ENCODE measurements at regions not wholly inside any gene's neighbourhood (a gene's known extent, or its start where the extent isn't known, plus 50 kb on each side); places are given as distances from the start of the nearest gene placed in this dataset.
"Not testable (repeated sequence)": the region's sequence is repeated elsewhere in the genome, so short reads cannot be mapped to it uniquely, and the experiment has no call there.

DNA sequence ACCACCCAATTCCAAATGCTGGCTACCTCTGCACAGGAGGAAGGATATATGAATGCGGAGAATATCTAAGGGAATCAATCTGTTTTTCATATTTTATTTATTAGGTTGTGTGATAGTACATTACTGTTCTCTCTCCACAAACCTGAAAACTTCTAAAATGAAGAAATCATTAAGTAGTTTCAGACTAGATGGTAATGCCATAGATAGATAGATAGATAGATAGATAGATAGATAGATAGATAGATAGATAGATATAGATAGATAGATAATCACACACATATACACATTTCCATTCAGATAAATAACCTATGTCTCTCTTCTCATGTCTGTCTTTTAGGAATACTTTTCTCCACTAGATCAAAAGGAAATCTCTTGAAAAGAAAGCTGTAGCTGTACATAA is 126.1 kb upstream of the TSPAN8 start:
- DNase-seq (ENCODE audit: extremely low spot score) = no peak
- ChIA-PET CTCF (no interaction called here), POLR2A (no interaction called here)
- TF ChIP-seq, protein P1, sequence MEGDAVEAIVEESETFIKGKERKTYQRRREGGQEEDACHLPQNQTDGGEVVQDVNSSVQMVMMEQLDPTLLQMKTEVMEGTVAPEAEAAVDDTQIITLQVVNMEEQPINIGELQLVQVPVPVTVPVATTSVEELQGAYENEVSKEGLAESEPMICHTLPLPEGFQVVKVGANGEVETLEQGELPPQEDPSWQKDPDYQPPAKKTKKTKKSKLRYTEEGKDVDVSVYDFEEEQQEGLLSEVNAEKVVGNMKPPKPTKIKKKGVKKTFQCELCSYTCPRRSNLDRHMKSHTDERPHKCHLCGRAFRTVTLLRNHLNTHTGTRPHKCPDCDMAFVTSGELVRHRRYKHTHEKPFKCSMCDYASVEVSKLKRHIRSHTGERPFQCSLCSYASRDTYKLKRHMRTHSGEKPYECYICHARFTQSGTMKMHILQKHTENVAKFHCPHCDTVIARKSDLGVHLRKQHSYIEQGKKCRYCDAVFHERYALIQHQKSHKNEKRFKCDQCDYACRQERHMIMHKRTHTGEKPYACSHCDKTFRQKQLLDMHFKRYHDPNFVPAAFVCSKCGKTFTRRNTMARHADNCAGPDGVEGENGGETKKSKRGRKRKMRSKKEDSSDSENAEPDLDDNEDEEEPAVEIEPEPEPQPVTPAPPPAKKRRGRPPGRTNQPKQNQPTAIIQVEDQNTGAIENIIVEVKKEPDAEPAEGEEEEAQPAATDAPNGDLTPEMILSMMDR (IDR thresholded peaks at IDR 0.05; ENCODE audit: control extremely low read depth, extremely low read depth, low read depth, missing control alignments) = no peak

- DNase-seq (ENCODE audit: extremely low spot score) = no peak
- ChIA-PET POLR2A (no interaction called here), CTCF (no interaction called here)
- TF ChIP-seq, protein P1 (IDR thresholded peaks at IDR 0.05; ENCODE audit: control extremely low read depth, extremely low read depth, low read depth, missing control alignments) = no peak
Observed at GRCh38 chr12:71282925-71283324, 125.1 kb upstream of the TSPAN8 start.

- DNase-seq (ENCODE audit: extremely low spot score) = no peak
Observed at GRCh38 chr12:71282020-71282419, 124.2 kb upstream of the TSPAN8 start.

DNA sequence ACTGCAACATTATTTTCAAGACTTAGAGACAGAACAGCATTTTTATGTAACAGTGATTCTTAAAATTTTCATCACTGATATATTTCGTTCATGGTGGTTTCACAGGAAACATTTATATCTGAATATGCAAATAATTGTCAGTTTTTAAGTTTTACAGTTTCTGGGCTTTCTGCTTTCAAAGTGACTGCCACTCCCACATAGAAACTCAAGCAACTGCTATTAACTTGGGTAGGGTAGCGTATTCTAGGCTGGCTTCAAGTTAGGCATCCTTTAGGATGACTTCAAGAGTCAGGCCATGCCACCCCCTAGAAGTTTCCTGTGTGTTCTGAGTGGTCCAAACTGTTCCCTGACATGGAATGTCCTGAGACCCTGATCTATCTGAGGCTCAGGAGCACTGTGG is 123.6 kb upstream of the TSPAN8 start:
- ChIA-PET POLR2A (no interaction called here), CTCF (no interaction called here)
- no peak for DNase-seq (ENCODE audit: extremely low spot score)
- TF ChIP-seq, protein P1 (IDR thresholded peaks at IDR 0.05; ENCODE audit: control extremely low read depth, extremely low read depth, low read depth, missing control alignments) = no peak

More at GRCh38 chr12:71282020-71282419, 124.2 kb upstream of the TSPAN8 start:
- ChIA-PET POLR2A (no interaction called here), CTCF (no interaction called here)
- TF ChIP-seq, protein P1 (IDR thresholded peaks at IDR 0.05; ENCODE audit: control extremely low read depth, extremely low read depth, low read depth, missing control alignments) = no peak

GRCh38 chr12:71277866-71278265 is 120.1 kb upstream of the TSPAN8 start:
- ChIA-PET CTCF (interaction anchor here (2.3 kb wide), 1 partner anchor 8 kb away, joined by 6 read pairs; no protein-coding TSS in a partner anchor), POLR2A (no interaction called here)
- DNase-seq (ENCODE audit: extremely low spot score) = no peak
- TF ChIP-seq, protein P1 (IDR thresholded peaks at IDR 0.05; ENCODE audit: control extremely low read depth, extremely low read depth, low read depth, missing control alignments) = no peak

GRCh38 chr12:71276541-71276940 is 118.7 kb upstream of the TSPAN8 start:
- no peak for DNase-seq (ENCODE audit: extremely low spot score)
- TF ChIP-seq, protein P1 (IDR thresholded peaks at IDR 0.05; ENCODE audit: control extremely low read depth, extremely low read depth, low read depth, missing control alignments) = no peak
- POLR2A ChIA-PET = no interaction called here
- CTCF ChIA-PET = no interaction called here

- POLR2A ChIA-PET; DNase-seq (ENCODE audit: extremely low spot score): not testable (repeated sequence)
- CTCF ChIA-PET = interaction anchor here (1.1 kb wide), 2 partner anchors 9 to 10 kb away, joined by 3 to 4 read pairs; no protein-coding TSS in a partner anchor
Observed at GRCh38 chr12:71270794-71271193, 113.0 kb upstream of the TSPAN8 start.
